ENCODE measurements at regions not wholly inside any gene's neighbourhood (a gene's known extent, or its start where the extent isn't known, plus 50 kb on each side); places are given as distances from the start of the nearest gene placed in this dataset.

- no peak for DNase-seq (ENCODE audit: low read depth)
- no peaks in the 10 kb centered on the region for H3K27me3 ChIP-seq (ENCODE audit: control insufficient read depth, insufficient read depth, low read length)
- H3K4me3 ChIP-seq (ENCODE audit: low read depth, low read length), result no peak overlapping the region
- H3K36me3 ChIP-seq (ENCODE audit: control insufficient read depth, insufficient read depth, low read length), result no peaks in the 10 kb centered on the region
- TF ChIP-seq CTCF (IDR thresholded peaks at IDR 0.05; ENCODE audit: insufficient read depth, low read depth, low read length), result no peak
- POLR2A ChIA-PET, result no interaction called here
- CTCF ChIA-PET, result no interaction called here
These were observed 102.2 kb downstream of the TMX1 start for GRCh38 chr14:51342226-51342625.

GRCh38 chr14:51351997-51352396, 112.0 kb downstream of the TMX1 start:
- no peak overlapping the region for H3K4me3 ChIP-seq (ENCODE audit: low read depth, low read length)
- ChIA-PET CTCF (no interaction called here), POLR2A (no interaction called here)
- no peaks in the 10 kb centered on the region for H3K27me3 ChIP-seq (ENCODE audit: control insufficient read depth, insufficient read depth, low read length)
- H3K36me3 ChIP-seq (ENCODE audit: control insufficient read depth, insufficient read depth, low read length), result no peaks in the 10 kb centered on the region
- TF ChIP-seq CTCF (IDR thresholded peaks at IDR 0.05; ENCODE audit: insufficient read depth, low read depth, low read length), result no peak
- DNase-seq (ENCODE audit: low read depth), result no peak

GRCh38 chr14:51353901-51354300, 113.9 kb downstream of the TMX1 start:
- H3K36me3 ChIP-seq (ENCODE audit: control insufficient read depth, insufficient read depth, low read length), result no peaks in the 10 kb centered on the region
- ChIA-PET POLR2A (no interaction called here), CTCF (no interaction called here)
- H3K4me3 ChIP-seq (ENCODE audit: low read depth, low read length), result no peak overlapping the region
- TF ChIP-seq CTCF (IDR thresholded peaks at IDR 0.05; ENCODE audit: insufficient read depth, low read depth, low read length), result no peak
- H3K27me3 ChIP-seq (ENCODE audit: control insufficient read depth, insufficient read depth, low read length), result no peaks in the 10 kb centered on the region
- no peak for DNase-seq (ENCODE audit: low read depth)

- Histone ChIP-seq H3K27me3 (ENCODE audit: control insufficient read depth, insufficient read depth, low read length) (no peaks in the 10 kb centered on the region), H3K36me3 (ENCODE audit: control insufficient read depth, insufficient read depth, low read length) (no peaks in the 10 kb centered on the region), H3K4me3 (ENCODE audit: low read depth, low read length) (no peak overlapping the region)
- DNase-seq (ENCODE audit: low read depth), result no peak
- TF ChIP-seq CTCF (IDR thresholded peaks at IDR 0.05; ENCODE audit: insufficient read depth, low read depth, low read length), result no peak
- ChIA-PET POLR2A (interaction anchor here (0.6 kb wide), 1 partner anchor 288 kb away, joined by 5 read pairs; no protein-coding TSS in a partner anchor), CTCF (no interaction called here)
These were observed 114.8 kb downstream of the TMX1 start for GRCh38 chr14:51354846-51355245.

- CTCF ChIA-PET, result no interaction called here
These were observed 116.3 kb downstream of the TMX1 start for GRCh38 chr14:51356381-51356780.

More at GRCh38 chr14:51356381-51356780, 116.3 kb downstream of the TMX1 start:
- Histone ChIP-seq H3K4me3 (ENCODE audit: low read depth, low read length) (no peak overlapping the region), H3K27me3 (ENCODE audit: control insufficient read depth, insufficient read depth, low read length) (no peaks in the 10 kb centered on the region), H3K36me3 (ENCODE audit: control insufficient read depth, insufficient read depth, low read length) (no peaks in the 10 kb centered on the region)
- no peak for DNase-seq (ENCODE audit: low read depth)
- no peak for TF ChIP-seq CTCF (IDR thresholded peaks at IDR 0.05; ENCODE audit: insufficient read depth, low read depth, low read length)
- POLR2A ChIA-PET, result no interaction called here

Data from BJ (cell line).